ENCODE measurements at regions not wholly inside any gene's neighbourhood (a gene's known extent, or its start where the extent isn't known, plus 50 kb on each side); places are given as distances from the start of the nearest gene placed in this dataset.
"Not testable (repeated sequence)": the region's sequence is repeated elsewhere in the genome, so short reads cannot be mapped to it uniquely, and the experiment has no call there.

DNA sequence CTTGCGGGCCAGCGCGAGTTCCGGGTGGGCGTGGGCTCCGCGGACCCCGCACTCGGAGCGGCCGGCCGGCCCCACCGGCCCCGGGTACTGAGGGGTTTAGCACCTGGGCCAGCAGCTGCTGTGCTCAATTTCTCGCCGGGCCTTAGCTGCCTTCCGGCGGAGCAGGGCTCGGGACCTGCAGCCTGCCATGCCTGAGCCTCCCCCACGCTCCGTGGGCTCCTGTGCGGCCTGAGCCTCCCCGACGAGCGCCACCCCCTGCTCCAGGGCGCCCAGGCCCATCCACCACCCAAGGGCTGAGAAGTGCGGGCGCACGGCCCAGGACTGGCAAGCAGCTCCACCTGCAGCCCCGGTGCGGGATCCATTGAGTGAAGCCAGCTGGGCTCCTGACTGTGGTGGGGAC, 73.6 kb upstream of the LTA4H start:
- DNase-seq; H3K4me3 Mint-ChIP-seq; H3K36me3 Mint-ChIP-seq (ENCODE audit: insufficient read depth in 2 of 2); ATAC-seq (replicated peaks in 1 of 2); H3K4me1 Mint-ChIP-seq (ENCODE audit: low read depth); H3K9me3 Mint-ChIP-seq; H3K27ac Mint-ChIP-seq; H3K27me3 Mint-ChIP-seq (ENCODE audit: low read depth): not testable (repeated sequence)

DNA sequence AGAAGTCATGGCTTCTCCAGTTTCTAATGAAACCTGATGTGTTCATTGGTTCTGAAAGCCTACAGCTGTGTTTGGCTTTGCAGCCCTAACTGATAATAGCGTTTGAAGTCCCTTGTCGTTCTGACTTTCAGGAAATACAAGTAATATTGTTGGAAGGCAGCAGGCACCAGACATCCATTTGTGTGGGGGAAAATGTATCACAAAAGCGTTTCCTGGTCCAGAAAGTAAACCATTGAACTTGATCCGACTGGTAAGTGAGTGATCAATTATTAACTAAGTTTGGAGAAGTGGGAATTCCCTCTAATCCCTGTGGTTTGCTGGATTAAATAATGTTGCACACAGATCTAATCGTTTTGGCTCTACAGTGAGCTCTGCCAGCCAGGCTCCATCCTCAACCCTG, 77.3 kb upstream of the LTA4H start:
- H3K9me3 Mint-ChIP-seq: no peaks in the 10 kb centered on the region
- DNase-seq (no peak), ATAC-seq (replicated peaks in 1 of 2) (no peak)
- H3K36me3 Mint-ChIP-seq (ENCODE audit: insufficient read depth in 2 of 2): no peaks in the 10 kb centered on the region
- H3K27ac Mint-ChIP-seq: no peak overlapping the region
- H3K27me3 Mint-ChIP-seq (ENCODE audit: low read depth): no peaks in the 10 kb centered on the region
- no peak overlapping the region for H3K4me3 Mint-ChIP-seq
- peaks cover 8% of the 10 kb centered on the region for H3K4me1 Mint-ChIP-seq (ENCODE audit: low read depth)

DNA sequence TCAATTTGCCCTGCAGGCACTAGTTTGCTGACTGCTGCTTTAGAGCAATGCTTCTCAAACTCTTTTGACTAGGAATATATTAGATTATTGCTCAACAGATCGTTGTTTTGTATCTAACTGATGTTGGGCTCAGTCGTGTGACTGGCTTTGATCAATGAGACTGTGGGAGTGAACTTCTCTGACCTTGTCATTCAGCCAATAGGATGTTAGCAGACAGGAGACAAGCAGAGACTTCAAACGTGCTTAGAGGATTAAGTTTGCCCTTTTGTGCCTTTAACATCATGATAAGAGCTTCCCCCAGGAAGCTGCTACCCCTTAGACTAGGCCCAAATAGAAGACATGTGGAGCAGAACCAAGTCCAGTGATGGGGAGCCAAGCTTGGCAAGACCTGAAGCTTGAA, 76.7 kb upstream of the ELK3 start:
- Mint-ChIP-seq H3K9me3 (no peaks in the 10 kb centered on the region), H3K4me3 (no peak overlapping the region), H3K36me3 (ENCODE audit: insufficient read depth in 2 of 2) (no peaks in the 10 kb centered on the region), H3K4me1 (ENCODE audit: low read depth) (peaks cover 15% of the 10 kb centered on the region), H3K27me3 (ENCODE audit: low read depth) (no peaks in the 10 kb centered on the region), H3K27ac (no peak overlapping the region)
- ATAC-seq (replicated peaks in 1 of 2): no peak
- DNase-seq: no peak

DNA sequence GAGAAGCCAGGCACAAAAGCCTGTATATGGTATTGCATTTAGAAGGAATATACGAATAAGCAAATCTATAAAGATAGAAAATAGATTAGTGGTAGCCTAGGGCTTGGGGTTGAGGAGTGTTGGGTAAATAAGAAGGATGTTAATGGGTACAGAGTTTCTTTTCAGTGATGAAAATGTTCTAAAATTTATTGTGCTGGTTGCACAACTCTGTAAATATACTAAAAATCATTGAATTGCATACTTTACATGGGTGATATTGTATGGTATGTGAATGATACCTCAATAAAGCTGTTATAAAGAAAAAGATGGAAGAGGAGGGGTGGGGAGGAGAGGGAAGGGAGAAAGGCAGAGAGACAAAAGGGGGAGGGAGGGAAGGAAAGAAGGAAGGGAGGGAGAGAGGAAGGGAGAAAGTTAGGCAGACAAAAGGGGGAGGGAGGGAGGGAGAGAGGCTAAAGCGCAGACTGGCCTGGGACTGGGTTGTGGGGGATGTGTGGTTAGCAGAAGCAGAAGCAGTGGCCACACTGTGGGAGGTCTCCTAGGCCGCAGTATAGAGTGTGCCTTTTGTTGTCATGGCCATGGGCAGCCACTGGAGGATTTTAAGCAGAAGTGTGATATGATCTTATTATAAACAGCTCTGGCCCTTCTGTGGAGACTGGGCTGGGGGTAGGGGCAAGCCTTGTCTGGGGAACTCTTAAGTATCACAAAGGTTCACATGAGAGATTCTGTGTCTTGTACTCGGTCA, 73.6 kb upstream of the ELK3 start:
- Mint-ChIP-seq H3K36me3 (ENCODE audit: insufficient read depth in 2 of 2) (no peaks in the 10 kb centered on the region), H3K27me3 (ENCODE audit: low read depth) (no peaks in the 10 kb centered on the region), H3K4me3 (no peak overlapping the region), H3K4me1 (ENCODE audit: low read depth) (peaks cover 15% of the 10 kb centered on the region), H3K27ac (peak overlapping the region; percentile 85), H3K9me3 (no peaks in the 10 kb centered on the region)
- ATAC-seq (replicated peaks in 1 of 2) (peak; percentile 19 to 41), DNase-seq (no peak)

DNA sequence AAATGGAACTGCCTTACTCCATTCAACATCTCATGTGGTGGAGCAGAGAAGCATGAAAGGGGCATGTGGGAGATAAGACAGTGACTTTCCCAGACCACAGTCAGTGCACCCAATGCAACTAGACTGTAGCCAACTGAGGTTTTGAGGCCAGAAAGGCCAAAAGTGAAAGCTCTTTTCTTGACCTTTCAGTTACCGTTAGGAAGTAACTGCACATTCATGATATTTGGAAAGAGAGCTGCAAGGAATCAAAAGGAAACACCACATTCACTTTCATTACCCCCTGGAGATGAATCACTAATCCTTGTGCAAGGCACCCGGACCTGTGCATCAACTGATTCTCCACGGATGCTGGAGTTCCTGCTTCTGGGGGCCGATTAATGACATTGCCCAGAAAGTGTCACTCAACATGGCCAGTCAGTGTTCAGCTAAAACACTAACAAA, 72.9 kb upstream of the ELK3 start:
- DNase-seq (no peak), ATAC-seq (replicated peaks in 1 of 2) (peak; percentile 54 to 66)
- Mint-ChIP-seq H3K27me3 (ENCODE audit: low read depth) (no peaks in the 10 kb centered on the region), H3K36me3 (ENCODE audit: insufficient read depth in 2 of 2) (no peaks in the 10 kb centered on the region), H3K4me3 (no peak overlapping the region), H3K4me1 (ENCODE audit: low read depth) (peaks cover 15% of the 10 kb centered on the region), H3K27ac (no peak overlapping the region), H3K9me3 (no peaks in the 10 kb centered on the region)

DNA sequence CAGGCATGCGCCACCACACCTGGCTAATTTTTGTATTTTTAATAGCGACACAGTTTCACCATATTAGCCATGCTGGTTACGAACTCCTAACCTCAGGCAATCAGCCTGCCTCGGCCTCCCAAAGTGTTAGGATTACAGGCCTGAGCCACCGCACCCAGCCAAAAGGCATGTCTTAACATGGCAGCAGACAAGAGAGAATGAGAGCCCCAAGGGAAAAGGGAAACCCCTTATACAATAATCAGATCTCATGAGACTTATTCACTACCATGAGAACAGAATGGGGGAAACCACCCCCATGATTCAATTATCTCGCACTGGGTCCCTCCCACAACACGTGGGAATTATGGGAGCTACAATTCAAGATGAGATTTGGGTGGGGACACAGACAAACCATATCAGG, 65.9 kb upstream of the ELK3 start:
- not testable (repeated sequence) for H3K4me3 Mint-ChIP-seq; H3K36me3 Mint-ChIP-seq (ENCODE audit: insufficient read depth in 2 of 2); ATAC-seq (replicated peaks in 1 of 2); H3K9me3 Mint-ChIP-seq; H3K4me1 Mint-ChIP-seq (ENCODE audit: low read depth); DNase-seq; H3K27ac Mint-ChIP-seq
- peaks cover 19% of the 10 kb centered on the region for H3K27me3 Mint-ChIP-seq (ENCODE audit: low read depth)

DNA sequence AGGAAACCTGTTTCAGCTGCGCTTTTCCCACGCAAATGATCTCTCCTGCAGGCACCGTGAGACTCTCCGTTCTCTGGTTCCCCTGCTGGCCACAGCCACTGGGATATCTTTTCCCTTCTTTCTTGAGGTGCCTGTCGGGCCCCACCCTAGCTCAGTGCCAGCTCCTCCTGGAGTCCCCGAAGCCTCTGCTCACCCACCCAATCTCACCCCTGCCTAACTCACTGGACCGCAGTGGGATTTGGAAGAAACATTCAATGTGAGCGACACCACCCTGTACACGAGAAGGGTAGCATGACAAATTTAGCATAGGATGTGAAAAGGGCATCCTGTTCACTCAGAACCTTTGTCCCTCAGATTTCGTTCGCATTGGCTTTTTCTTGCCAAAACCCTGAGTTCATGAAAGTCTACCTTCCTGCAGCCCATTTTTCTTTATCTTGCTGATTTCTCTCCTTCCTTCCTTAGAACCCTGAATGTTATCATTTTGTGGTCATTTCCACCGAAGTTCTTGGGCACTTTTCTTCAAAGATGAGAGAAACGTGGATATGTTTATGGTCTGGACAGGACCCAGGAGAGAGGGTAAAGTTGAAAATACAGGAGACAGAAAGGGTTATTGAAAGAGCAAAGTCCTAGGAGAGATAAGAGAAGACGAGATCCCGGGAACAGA, 63.6 kb upstream of the ELK3 start:
- peaks cover 26% of the 10 kb centered on the region for H3K27me3 Mint-ChIP-seq (ENCODE audit: low read depth)
- H3K9me3 Mint-ChIP-seq: no peaks in the 10 kb centered on the region
- H3K4me3 Mint-ChIP-seq: no peak overlapping the region
- H3K36me3 Mint-ChIP-seq (ENCODE audit: insufficient read depth in 2 of 2): no peaks in the 10 kb centered on the region
- no peak overlapping the region for H3K27ac Mint-ChIP-seq
- ATAC-seq (replicated peaks in 1 of 2) (no peak), DNase-seq (no peak)
- H3K4me1 Mint-ChIP-seq (ENCODE audit: low read depth): peaks cover 12% of the 10 kb centered on the region

DNA sequence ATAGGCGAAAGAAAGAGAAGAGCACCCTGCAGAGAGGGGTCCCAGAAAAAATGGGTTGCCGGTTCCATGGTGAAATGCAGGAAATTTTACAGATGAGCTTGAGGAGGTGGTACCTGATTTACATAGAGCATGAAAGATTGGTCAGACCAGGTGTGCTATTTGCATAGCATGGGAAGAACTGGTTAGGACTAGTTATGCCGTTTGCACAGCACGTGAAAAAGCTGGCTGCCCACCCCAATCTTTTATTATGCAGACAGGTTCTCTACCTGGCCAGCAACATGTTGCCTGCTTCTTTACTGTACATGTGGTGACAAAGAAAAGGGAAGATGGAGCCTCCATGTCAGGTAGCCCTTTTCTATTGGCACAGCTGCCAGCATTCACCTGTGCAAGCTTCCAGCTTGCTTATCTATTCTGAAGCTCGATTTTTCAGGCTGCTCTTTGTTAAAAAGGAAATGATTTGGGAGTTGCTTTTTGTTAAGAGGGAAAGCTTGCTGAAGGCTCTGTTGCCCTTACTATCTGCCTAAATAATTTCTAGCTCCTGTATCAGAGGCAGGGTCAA, 62.9 kb upstream of the ELK3 start:
- ATAC-seq (replicated peaks in 1 of 2) (no peak), DNase-seq (no peak)
- H3K36me3 Mint-ChIP-seq (ENCODE audit: insufficient read depth in 2 of 2): no peaks in the 10 kb centered on the region
- peaks cover 26% of the 10 kb centered on the region for H3K27me3 Mint-ChIP-seq (ENCODE audit: low read depth)
- H3K27ac Mint-ChIP-seq: no peak overlapping the region
- peaks cover 20% of the 10 kb centered on the region for H3K4me1 Mint-ChIP-seq (ENCODE audit: low read depth)
- H3K9me3 Mint-ChIP-seq: no peaks in the 10 kb centered on the region
- no peak overlapping the region for H3K4me3 Mint-ChIP-seq

DNA sequence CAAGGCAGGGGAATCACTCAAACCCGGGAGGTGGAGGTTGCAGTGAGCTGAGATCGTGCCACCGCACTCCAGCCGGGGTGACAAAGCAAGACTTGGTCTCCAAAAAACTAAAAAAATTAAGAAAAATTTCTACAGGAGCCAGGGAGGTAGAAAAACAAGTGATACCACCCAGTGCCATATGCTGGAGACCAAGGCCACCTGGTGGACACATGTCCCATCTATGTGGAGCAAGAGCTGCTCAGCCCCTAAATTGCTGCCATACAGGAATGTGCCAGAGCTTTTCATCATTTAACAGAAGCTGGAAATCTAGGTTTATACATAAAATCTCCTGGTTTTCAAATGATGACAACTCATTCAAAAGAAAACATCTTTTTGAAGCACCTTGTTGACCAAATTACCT, 61.4 kb upstream of the ELK3 start:
- H3K27ac Mint-ChIP-seq: no peak overlapping the region

DNA sequence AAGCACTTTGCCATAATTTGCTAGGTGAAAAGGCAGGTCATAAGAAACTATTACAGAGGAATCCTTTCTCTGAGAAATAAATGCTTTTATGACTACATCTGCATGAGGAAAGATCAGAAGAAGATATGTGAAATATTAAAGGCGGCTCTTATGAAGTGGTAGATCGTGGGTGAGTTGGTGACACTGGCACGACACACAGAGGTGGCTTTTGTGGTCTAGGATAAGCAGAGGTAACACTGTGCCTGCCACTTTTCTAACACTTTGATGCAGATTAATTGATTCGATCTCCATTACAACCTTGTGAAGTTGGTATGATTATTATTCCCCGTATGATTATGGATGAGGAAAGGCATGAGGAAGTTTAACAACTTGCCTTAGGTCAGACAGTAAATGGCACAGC, 60.0 kb upstream of the ELK3 start:
- Mint-ChIP-seq H3K27me3 (ENCODE audit: low read depth) (peaks cover 26% of the 10 kb centered on the region), H3K4me3 (no peak overlapping the region), H3K4me1 (ENCODE audit: low read depth) (peaks cover 30% of the 10 kb centered on the region), H3K9me3 (no peaks in the 10 kb centered on the region), H3K36me3 (ENCODE audit: insufficient read depth in 2 of 2) (no peaks in the 10 kb centered on the region), H3K27ac (no peak overlapping the region)
- ATAC-seq (replicated peaks in 1 of 2) (peak; percentile 28 to 68), DNase-seq (no peak)

More for the DNA sequence above, 61.4 kb upstream of the ELK3 start:
- DNase-seq: peak in 1 of 2 donors; percentile 14
- Mint-ChIP-seq H3K27me3 (ENCODE audit: low read depth) (peaks cover 26% of the 10 kb centered on the region), H3K4me3 (no peak overlapping the region), H3K4me1 (ENCODE audit: low read depth) (peaks cover 30% of the 10 kb centered on the region), H3K9me3 (no peaks in the 10 kb centered on the region), H3K36me3 (ENCODE audit: insufficient read depth in 2 of 2) (no peaks in the 10 kb centered on the region)
- peak; percentile 41 to 51 for ATAC-seq (replicated peaks in 1 of 2)

DNA sequence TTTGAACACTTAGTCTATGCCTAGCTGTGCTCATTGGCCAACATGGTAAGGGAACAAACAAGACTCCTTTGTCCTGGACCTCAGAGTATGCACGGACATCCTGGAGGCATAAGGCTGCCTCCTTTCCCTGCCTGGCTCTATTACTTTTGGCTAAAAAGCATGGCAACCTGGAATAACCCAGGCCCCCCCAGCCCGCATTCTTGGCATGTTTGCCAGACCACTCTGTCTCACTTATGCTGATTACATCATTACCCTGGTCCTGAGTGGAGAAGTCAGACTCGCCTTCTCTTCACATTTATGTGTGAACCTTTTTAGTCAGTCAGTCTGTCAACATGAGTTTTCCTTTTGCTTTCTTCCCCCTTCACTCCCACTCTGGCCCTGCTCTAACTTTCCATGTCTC, 58.0 kb upstream of the ELK3 start:
- H3K4me3 Mint-ChIP-seq: peak overlapping the region in 1 of 2 donors; percentile 11
- DNase-seq (no peak), ATAC-seq (replicated peaks in 1 of 2) (no peak)
- H3K27ac Mint-ChIP-seq: no peak overlapping the region
- no peaks in the 10 kb centered on the region for H3K36me3 Mint-ChIP-seq (ENCODE audit: insufficient read depth in 2 of 2)
- H3K9me3 Mint-ChIP-seq: peaks cover 0 to 2% of the 10 kb centered on the region in 2 donors
- H3K4me1 Mint-ChIP-seq (ENCODE audit: low read depth): peaks cover 47% of the 10 kb centered on the region
- peaks cover 17% of the 10 kb centered on the region for H3K27me3 Mint-ChIP-seq (ENCODE audit: low read depth)

DNA sequence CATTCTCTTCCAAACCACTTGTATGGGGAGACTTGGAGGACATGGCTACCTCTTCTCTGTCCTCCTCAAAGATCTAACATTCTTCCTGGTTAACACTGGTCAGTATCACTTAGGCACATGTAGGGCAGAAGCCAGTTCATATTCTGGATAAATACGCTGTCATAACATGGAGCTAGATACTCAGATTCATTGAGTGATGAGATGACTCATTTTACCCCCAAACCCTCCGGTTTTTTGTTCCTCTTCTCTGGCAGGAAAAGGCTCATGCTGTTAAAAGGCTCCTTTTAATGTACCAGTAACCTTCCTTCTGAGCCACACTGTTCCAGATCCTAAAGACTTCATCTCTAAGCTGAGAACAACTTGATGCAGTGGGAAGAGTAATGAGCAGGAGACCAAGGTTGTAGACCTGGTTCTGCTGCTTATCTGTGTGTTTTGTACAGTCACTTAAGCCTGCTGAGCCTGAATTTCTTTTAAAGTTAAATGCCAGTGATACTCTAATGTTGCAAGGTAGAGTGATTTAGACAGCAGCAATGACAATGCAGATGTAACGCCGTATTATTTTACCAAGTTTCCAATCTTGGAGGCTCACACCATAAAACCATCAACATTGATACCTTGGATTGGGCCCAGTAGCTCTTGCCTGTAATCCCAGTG, 57.3 kb upstream of the ELK3 start:
- DNase-seq (no peak), ATAC-seq (replicated peaks in 1 of 2) (peak; percentile 41 to 45)
- Mint-ChIP-seq H3K36me3 (ENCODE audit: insufficient read depth in 2 of 2) (no peaks in the 10 kb centered on the region), H3K4me1 (ENCODE audit: low read depth) (peaks cover 47% of the 10 kb centered on the region), H3K27me3 (ENCODE audit: low read depth) (peaks cover 13% of the 10 kb centered on the region), H3K27ac (no peak overlapping the region), H3K4me3 (no peak overlapping the region), H3K9me3 (peaks cover 0 to 2% of the 10 kb centered on the region in 2 donors)

DNA sequence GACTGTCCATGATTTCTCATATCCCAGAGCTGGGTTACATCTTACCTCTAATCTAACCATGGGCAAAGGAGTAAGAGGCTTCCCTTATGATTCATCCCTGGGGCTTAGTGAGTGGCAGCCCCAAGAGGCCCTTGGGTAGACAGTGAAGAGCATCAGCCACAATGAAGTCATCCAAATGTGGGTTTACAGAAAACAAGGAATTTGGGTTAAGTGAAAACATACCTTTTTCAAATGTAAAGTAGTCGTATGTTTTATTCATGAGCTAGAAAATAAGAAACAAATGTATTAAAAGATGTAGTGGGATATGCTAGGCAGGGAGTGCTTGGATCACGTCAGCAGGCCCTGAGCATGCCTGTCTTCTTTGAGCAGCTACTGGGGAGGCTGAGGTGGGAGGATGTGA, 54.0 kb upstream of the ELK3 start:
- H3K36me3 Mint-ChIP-seq (ENCODE audit: insufficient read depth in 2 of 2): no peaks in the 10 kb centered on the region
- H3K27me3 Mint-ChIP-seq (ENCODE audit: low read depth): no peaks in the 10 kb centered on the region
- H3K4me1 Mint-ChIP-seq (ENCODE audit: low read depth): peaks cover 49% of the 10 kb centered on the region
- ATAC-seq (replicated peaks in 1 of 2) (peak; percentile 87 to 89), DNase-seq (peak in 1 of 2 donors; percentile 16)
- no peak overlapping the region for H3K4me3 Mint-ChIP-seq
- peaks cover 0 to 2% of the 10 kb centered on the region in 2 donors for H3K9me3 Mint-ChIP-seq
- H3K27ac Mint-ChIP-seq: no peak overlapping the region

Measured in activated T-cell treated with anti-CD3 and anti-CD28 coated beads, Interleukin-2, amount 50 U/mL, for 72 hours (primary cell).